K562 (cell line): ENCODE measurements at regions not wholly inside any gene's neighbourhood (a gene's known extent, or its start where the extent isn't known, plus 50 kb on each side); places are given as distances from the start of the nearest gene placed in this dataset.

ENCODE experiments used
- ATAC-seq: fragments of 200-7000 bp; cut with Tn5 transposase; 3 replicates; pipeline ENCODE4 v1.9.1; 2020; ENCODE audit warnings: moderate library complexity
- BruUV-seq: library from RNA; stranded (reverse); fragments of 400-500 nt; replicated peaks from 2 replicates; lab custom pipeline; 2021; lab: Mats Ljungman, UMichigan
- CTCF ChIA-PET: fragments of 300-600 bp; formaldehyde crosslinking; extraction: SDS; loops from one replicate; lab custom pipeline; 2021; ENCODE audit warnings: low intra/inter-chr PET ratio; lab: Yijun Ruan, JAX
- POLR2A ChIA-PET: fragments of 300-600, 350-650 bp; sonication (Branson Sonifier 250); formaldehyde crosslinking; extraction: SDS; loops from one replicate; lab custom pipeline; 2021; ENCODE audit warnings: antibody characterized with exemption, inconsistent platforms; lab: Yijun Ruan, JAX
- DNase-seq, 4 experiments: peaks; one replicate each; pipeline versions ENCODE4 v3.0.0 to v3.0.0-alpha.2; 2011 to 2018; ENCODE audit warnings: low spot score in 3 of 4, mixed read lengths in 3 of 4; ENCODE audit errors: extremely low read depth in 1 of 4
- FAIRE-seq: peaks from 2 replicates; lab custom pipeline; 2011; peaks lifted over from hg19 to GRCh38; lab: Jason Lieb, UNC
- H2AFZ ChIP-seq: 2 replicates; pipeline ENCODE4 v1.6.0; 2011; ENCODE audit warnings: low read depth, low read length, control low read depth, inconsistent platforms
- H3K27ac ChIP-seq: fragments of 200-600 bp; 3 replicates; pipeline ENCODE4 v1.8.0; 2011; ENCODE audit warnings: low read depth, mild to moderate bottlenecking, control low read depth, inconsistent platforms, low read length, moderate library complexity, mixed read lengths; ENCODE audit errors: extremely low read depth
- H3K27me3 ChIP-seq, 2 experiments: fragments of 300-600 bp in 1 of 2; 2 replicates in 1 of 2; 3 replicates in 1 of 2; pipeline versions ENCODE4 v1.6.0 to v1.8.0; 2011; ENCODE audit warnings: inconsistent platforms in 2 of 2, low read length in 2 of 2, mild to moderate bottlenecking in 1 of 2, mixed read lengths in 1 of 2, moderate library complexity in 1 of 2; ENCODE audit not compliant: control insufficient read depth in 2 of 2, insufficient read depth in 2 of 2
- H3K36me3 ChIP-seq: fragments of 300-600 bp; 3 replicates; pipeline ENCODE4 v1.8.0; 2011; ENCODE audit warnings: mild to moderate bottlenecking, low read length, inconsistent platforms; ENCODE audit not compliant: control insufficient read depth, insufficient read depth
- H3K4me1 ChIP-seq, 2 experiments: fragments of 200-600 bp in 1 of 2; replicated peaks in 1 of 2; 2 replicates in 1 of 2; 3 replicates in 1 of 2; pipeline versions ENCODE4 v1.5.1 to v1.8.0; 2011; ENCODE audit warnings: inconsistent platforms in 2 of 2, low read length in 2 of 2, mild to moderate bottlenecking in 1 of 2, mixed read lengths in 1 of 2, moderate library complexity in 1 of 2; ENCODE audit not compliant: control insufficient read depth in 2 of 2, insufficient read depth in 2 of 2
- H3K4me2 ChIP-seq: 2 replicates; pipeline ENCODE4 v1.6.1; 2011; ENCODE audit warnings: low read length, control low read depth, inconsistent platforms, mixed read lengths; ENCODE audit not compliant: insufficient read depth
- H3K4me3 ChIP-seq: fragments of 200-600 bp; sonication (generic), shearing (Covaris generic); 2 replicates; pipeline ENCODE4 v1.5.1; 2016; ENCODE audit warnings: control low read depth, inconsistent platforms
- H3K79me2 ChIP-seq: fragments of 200-600 bp; 3 replicates; pipeline ENCODE4 v1.8.0; 2011; ENCODE audit warnings: low read length, inconsistent platforms; ENCODE audit not compliant: control insufficient read depth, insufficient read depth
- H3K9ac ChIP-seq, 2 experiments: 2 replicates each; pipeline versions ENCODE4 v1.6.0 to v1.6.1; 2011; ENCODE audit warnings: low read depth in 2 of 2, low read length in 2 of 2, control low read depth in 1 of 2, inconsistent platforms in 1 of 2, mild to moderate bottlenecking in 1 of 2, mixed read lengths in 1 of 2; ENCODE audit not compliant: insufficient read depth in 1 of 2
- H3K9me1 ChIP-seq: one replicate; pipeline ENCODE4 v1.6.0; 2011; ENCODE audit warnings: inconsistent platforms, mild to moderate bottlenecking, low read length, moderate library complexity; ENCODE audit not compliant: control insufficient read depth, insufficient read depth
- H3K9me3 ChIP-seq: replicated peaks from 2 replicates; pipeline ENCODE4 v1.5.1; 2011; ENCODE audit warnings: low read depth, low read length, inconsistent platforms; ENCODE audit not compliant: control insufficient read depth, insufficient read depth
- H4K20me1 ChIP-seq: replicated peaks from 2 replicates; pipeline ENCODE4 v1.6.1; 2011; ENCODE audit warnings: low read length, inconsistent platforms, mixed read lengths; ENCODE audit not compliant: control insufficient read depth, insufficient read depth
- BCL6 ChIP-seq: fragments of 250-450 bp; sonication (Bioruptor Pico); IDR thresholded peaks from 2 replicates; pipeline ENCODE4 v1.4.0; 2020
- GABPB2 ChIP-seq: fragments of 250-450 bp; sonication (Bioruptor Pico); conservative IDR thresholded peaks from 2 replicates; pipeline ENCODE4 v1.5.1; 2021; ENCODE audit warnings: mild to moderate bottlenecking
- HDAC6 ChIP-seq: IDR thresholded peaks from 2 replicates; pipeline ENCODE4 v1.6.1; 2012; ENCODE audit warnings: low read depth, mild to moderate bottlenecking, control low read depth, inconsistent platforms, low read length, moderate library complexity
- KDM5B ChIP-seq: fragments of 200-600 bp; sonication (generic); IDR thresholded peaks from 2 replicates; pipeline ENCODE4 v1.6.1; 2012; ENCODE audit warnings: low read depth, mild to moderate bottlenecking, moderate library complexity, low read length, control low read depth, inconsistent platforms; ENCODE audit not compliant: insufficient replicate concordance
- MCM2 ChIP-seq: fragments of 450-650 bp; IDR thresholded peaks from 2 replicates; pipeline ENCODE4 v1.6.1; 2017; ENCODE audit warnings: low read depth, mild to moderate bottlenecking
- MYC ChIP-seq, 2 experiments: fragments of 250-450 bp in 1 of 2; sonication (Bioruptor Pico) in 1 of 2; IDR thresholded peaks; 2 replicates each; pipeline versions ENCODE4 v1.5.1 to v1.6.1; 2012 to 2021; ENCODE audit warnings: low read depth in 2 of 2, borderline replicate concordance in 1 of 2, improper control_type of control experiment in 1 of 2, low read length in 1 of 2, mild to moderate bottlenecking in 1 of 2, moderate library complexity in 1 of 2
- POLR2G ChIP-seq: fragments of 200-400 bp; formaldehyde crosslinking; IDR thresholded peaks from 2 replicates; pipeline ENCODE4 v1.6.1; 2017; ENCODE audit warnings: low read depth, mild to moderate bottlenecking, antibody characterized with exemption, low read length, moderate library complexity
- RAD51 ChIP-seq: fragments of 450-650 bp; IDR thresholded peaks from 2 replicates; pipeline ENCODE4 v1.7.1; 2016; ENCODE audit warnings: low read depth, mild to moderate bottlenecking, borderline replicate concordance
- ZNF707 ChIP-seq: fragments of 250-450 bp; sonication (Bioruptor Pico); conservative IDR thresholded peaks from 2 replicates; pipeline ENCODE4 v1.8.0; 2022; ENCODE audit warnings: inconsistent platforms, mild to moderate bottlenecking, moderate library complexity
- ZNF785 ChIP-seq: fragments of 250-450 bp; sonication (Bioruptor Pico); IDR thresholded peaks from 2 replicates; pipeline ENCODE4 v1.4.0; 2020; ENCODE audit warnings: mild to moderate bottlenecking
- WGBS: fragments of 100-300 bp; shearing (Covaris generic); methylation state at CpG from one replicate; pipeline ENCODE4 v1.1.6; 2016; ENCODE audit warnings: low coverage, mixed read lengths; ENCODE audit not compliant: insufficient coverage; ENCODE audit errors: missing lambda C conversion rate; 5-methylcytosine and 5-hydroxymethylcytosine counted together
- in situ Hi-C: fragments of 300-500 bp; cut with MboI; formaldehyde crosslinking; loops from 4 replicates; pipeline ENCODE4 v1.15.0; 2018; ENCODE audit warnings: inconsistent platforms, mixed read lengths
- intact Hi-C: fragments of 100-400 bp; cut with micrococcal nuclease; formaldehyde crosslinking; loops from 2 replicates; pipeline ENCODE4 v1.14.2; 2022
- TF ChIP-seq, protein P1 (sequence below): fragments of 250-450 bp; sonication (Bioruptor Pico); IDR thresholded peaks from 2 replicates; pipeline ENCODE4 v1.5.0; 2020; ENCODE audit warnings: mild to moderate bottlenecking, borderline replicate concordance
- TF ChIP-seq, protein P2 (sequence below): sonication (generic); formaldehyde crosslinking; IDR thresholded peaks from 2 replicates; pipeline ENCODE4 v1.8.0; 2022; ENCODE audit warnings: missing genetic modification reagents, mild to moderate bottlenecking, moderate library complexity, borderline replicate concordance
- TF ChIP-seq, protein P3 (sequence below): fragments of 250-450 bp; sonication (Bioruptor Pico); IDR thresholded peaks from 2 replicates; pipeline ENCODE4 v1.8.0; 2021; ENCODE audit warnings: moderate library complexity, mild to moderate bottlenecking, inconsistent platforms

DNA sequence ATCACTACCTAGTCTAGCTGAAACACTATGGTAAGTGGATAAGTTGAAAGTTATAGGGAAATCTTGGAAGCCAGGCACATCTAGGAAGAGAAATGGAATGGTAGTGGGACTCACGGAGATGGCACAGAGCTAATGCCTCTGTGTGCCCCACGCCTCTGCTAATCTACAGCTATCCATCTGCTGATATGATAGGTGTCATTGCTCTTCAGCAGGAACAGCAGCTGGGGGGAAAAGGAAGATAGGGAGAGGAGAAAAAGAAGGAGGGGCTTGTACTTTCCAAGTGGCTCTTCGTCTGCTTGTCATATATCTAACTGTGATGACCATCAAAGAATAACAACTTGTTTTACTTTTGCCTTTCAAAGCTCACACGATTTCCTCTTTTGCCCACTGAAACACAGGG is 1199.1 kb upstream of the SORCS1 start (continued):
- TF ChIP-seq, protein P1, sequence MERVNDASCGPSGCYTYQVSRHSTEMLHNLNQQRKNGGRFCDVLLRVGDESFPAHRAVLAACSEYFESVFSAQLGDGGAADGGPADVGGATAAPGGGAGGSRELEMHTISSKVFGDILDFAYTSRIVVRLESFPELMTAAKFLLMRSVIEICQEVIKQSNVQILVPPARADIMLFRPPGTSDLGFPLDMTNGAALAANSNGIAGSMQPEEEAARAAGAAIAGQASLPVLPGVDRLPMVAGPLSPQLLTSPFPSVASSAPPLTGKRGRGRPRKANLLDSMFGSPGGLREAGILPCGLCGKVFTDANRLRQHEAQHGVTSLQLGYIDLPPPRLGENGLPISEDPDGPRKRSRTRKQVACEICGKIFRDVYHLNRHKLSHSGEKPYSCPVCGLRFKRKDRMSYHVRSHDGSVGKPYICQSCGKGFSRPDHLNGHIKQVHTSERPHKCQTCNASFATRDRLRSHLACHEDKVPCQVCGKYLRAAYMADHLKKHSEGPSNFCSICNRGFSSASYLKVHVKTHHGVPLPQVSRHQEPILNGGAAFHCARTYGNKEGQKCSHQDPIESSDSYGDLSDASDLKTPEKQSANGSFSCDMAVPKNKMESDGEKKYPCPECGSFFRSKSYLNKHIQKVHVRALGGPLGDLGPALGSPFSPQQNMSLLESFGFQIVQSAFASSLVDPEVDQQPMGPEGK (CRISPR knock-in tag): no peak
- TF ChIP-seq POLR2G (no peak), KDM5B (no peak), MCM2 (no peak)

DNA sequence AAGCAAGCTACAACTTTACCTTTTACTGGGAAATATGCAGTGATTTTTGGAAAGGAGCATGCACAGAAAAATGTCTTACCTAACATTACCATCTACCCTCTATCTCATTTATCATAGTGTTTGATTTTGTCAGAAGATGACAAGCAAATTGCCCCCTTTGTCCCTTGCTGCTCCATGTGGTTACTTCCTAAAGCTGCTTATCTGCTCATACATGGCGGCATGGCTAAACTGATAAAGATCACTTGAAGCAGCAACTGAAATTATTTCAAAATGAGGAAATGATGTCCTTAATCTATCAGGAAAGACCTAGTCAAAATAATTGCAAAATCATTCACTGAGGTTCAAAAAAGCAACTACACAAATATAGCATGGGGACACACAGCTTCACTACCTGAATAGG is 1198.5 kb upstream of the SORCS1 start:
- POLR2A ChIA-PET: no interaction called here
- Histone ChIP-seq H2AFZ (no peak overlapping the region), H3K36me3 (no peaks in the 10 kb centered on the region), H3K9me1 (no peaks in the 10 kb centered on the region), H3K27me3 (no peaks in the 10 kb centered on the region), H3K9me3 (no peaks in the 10 kb centered on the region), H3K27ac (no peak overlapping the region), H4K20me1 (no peaks in the 10 kb centered on the region), H3K4me2 (no peak overlapping the region), H3K4me1 (no peaks in the 10 kb centered on the region), H3K9ac (no peak overlapping the region), H3K4me3 (no peak overlapping the region), H3K79me2 (no peaks in the 10 kb centered on the region)
- WGBS: 0% methylated on average over 1 of the region's 1 CpG
- in situ Hi-C loops: no loop called here
- ATAC-seq (no peak), FAIRE-seq (no peak), DNase-seq (no peak)
- TF ChIP-seq ZNF707: no peak
- no peak for TF ChIP-seq RAD51
- TF ChIP-seq, protein P2, sequence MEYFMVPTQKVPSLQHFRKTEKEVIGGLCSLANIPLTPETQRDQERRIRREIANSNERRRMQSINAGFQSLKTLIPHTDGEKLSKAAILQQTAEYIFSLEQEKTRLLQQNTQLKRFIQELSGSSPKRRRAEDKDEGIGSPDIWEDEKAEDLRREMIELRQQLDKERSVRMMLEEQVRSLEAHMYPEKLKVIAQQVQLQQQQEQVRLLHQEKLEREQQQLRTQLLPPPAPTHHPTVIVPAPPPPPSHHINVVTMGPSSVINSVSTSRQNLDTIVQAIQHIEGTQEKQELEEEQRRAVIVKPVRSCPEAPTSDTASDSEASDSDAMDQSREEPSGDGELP (CRISPR knock-in tag): no peak
- TF ChIP-seq ZNF785 (CRISPR knock-in tag): no peak
- no peak for TF ChIP-seq GABPB2 (CRISPR knock-in tag)
- TF ChIP-seq MYC (IDR thresholded peaks at IDR 0.05; ENCODE audit: low read depth, low read length): no peak
- TF ChIP-seq MYC (CRISPR knock-in tag; IDR thresholded peaks at IDR 0.05; ENCODE audit: borderline replicate concordance, low read depth): no peak
- TF ChIP-seq BCL6 (CRISPR knock-in tag): no peak
- no peak for TF ChIP-seq HDAC6
- TF ChIP-seq, protein P3, sequence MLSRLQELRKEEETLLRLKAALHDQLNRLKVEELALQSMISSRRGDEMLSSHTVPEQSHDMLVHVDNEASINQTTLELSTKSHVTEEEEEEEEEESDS (CRISPR knock-in tag): no peak
- CTCF ChIA-PET: no interaction called here
- intact Hi-C loops: no loop called here
- BruUV-seq: no TSS peak
